Liver (tissue), 3 donors: ENCODE measurements at regions not wholly inside any gene's neighbourhood (a gene's known extent, or its start where the extent isn't known, plus 50 kb on each side); places are given as distances from the start of the nearest gene placed in this dataset.

Experiments
- GABPA ChIP-seq, 2 donors: IDR thresholded peaks in 1 of 2; conservative IDR thresholded peaks in 1 of 2; 2 replicates each; pipeline ENCODE4 v1.6.1; 2016; ENCODE audit warnings: antibody characterized with exemption in 2 of 2, mild to moderate bottlenecking in 1 of 2, moderate library complexity in 1 of 2
- HNF4A ChIP-seq, 2 donors: conservative IDR thresholded peaks; 2 replicates each; pipeline ENCODE4 v1.6.1; 2016; ENCODE audit warnings: antibody characterized with exemption in 2 of 2, mild to moderate bottlenecking in 2 of 2
- JUND ChIP-seq, 2 donors: IDR thresholded peaks; 2 replicates each; pipeline ENCODE4 v1.6.1; 2016; ENCODE audit warnings: antibody characterized with exemption in 2 of 2
- YY1 ChIP-seq: IDR thresholded peaks from 2 replicates; pipeline ENCODE4 v1.6.1; 2016; ENCODE audit warnings: antibody characterized with exemption, mild to moderate bottlenecking
- TF ChIP-seq, protein P1 (sequence below): fragments of 150-350 bp; IDR thresholded peaks from 2 replicates; pipeline ENCODE4 v1.5.1; 2017; ENCODE audit warnings: improper control_type of control experiment, low read depth, low read length; ENCODE audit not compliant: missing input control
- donor health status: healthy.
- donor health status: healthy.

DNA sequence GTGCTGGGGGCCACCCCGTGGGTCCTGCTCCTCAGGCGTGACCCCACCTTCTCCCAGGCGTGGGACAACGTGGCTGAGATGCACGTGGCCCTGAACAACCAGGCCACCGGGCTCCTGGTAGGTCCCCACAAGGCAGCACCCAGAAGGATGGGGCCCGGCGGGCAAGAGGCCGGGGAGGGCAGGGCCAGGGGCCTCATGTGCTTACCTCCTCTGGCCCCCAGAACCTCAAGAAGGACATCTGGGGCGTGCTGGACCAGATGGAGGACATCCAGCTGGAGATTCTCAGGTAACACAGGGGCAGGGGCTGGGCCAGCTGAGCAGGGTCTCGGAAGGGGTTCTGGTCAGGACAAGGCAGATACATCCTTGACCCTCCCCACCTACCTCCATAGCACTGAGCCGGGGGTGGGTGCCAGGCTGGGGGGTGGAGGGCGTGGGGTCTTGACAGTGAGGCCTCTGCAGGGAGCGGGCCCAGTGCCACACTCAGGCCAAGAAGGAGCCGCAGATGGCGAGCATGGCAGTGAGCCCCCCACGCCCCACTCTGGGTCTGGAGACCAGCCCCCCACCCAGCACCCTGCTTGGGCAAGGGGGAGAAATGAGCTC, 186.3 kb downstream of the IGLL1 start:
- TF ChIP-seq HNF4A (conservative IDR thresholded peaks at IDR 0.05) = no peak
- TF ChIP-seq, protein P1, sequence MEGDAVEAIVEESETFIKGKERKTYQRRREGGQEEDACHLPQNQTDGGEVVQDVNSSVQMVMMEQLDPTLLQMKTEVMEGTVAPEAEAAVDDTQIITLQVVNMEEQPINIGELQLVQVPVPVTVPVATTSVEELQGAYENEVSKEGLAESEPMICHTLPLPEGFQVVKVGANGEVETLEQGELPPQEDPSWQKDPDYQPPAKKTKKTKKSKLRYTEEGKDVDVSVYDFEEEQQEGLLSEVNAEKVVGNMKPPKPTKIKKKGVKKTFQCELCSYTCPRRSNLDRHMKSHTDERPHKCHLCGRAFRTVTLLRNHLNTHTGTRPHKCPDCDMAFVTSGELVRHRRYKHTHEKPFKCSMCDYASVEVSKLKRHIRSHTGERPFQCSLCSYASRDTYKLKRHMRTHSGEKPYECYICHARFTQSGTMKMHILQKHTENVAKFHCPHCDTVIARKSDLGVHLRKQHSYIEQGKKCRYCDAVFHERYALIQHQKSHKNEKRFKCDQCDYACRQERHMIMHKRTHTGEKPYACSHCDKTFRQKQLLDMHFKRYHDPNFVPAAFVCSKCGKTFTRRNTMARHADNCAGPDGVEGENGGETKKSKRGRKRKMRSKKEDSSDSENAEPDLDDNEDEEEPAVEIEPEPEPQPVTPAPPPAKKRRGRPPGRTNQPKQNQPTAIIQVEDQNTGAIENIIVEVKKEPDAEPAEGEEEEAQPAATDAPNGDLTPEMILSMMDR = no peak
- TF ChIP-seq JUND (IDR thresholded peaks at IDR 0.05) = no peak
- TF ChIP-seq YY1 = no peak
- TF ChIP-seq GABPA (IDR thresholded peaks at IDR 0.05 in 1 of 2, conservative IDR thresholded peaks at IDR 0.05 in 1 of 2) = no peak
